H9 (cell line): ENCODE measurements at regions not wholly inside any gene's neighbourhood (a gene's known extent, or its start where the extent isn't known, plus 50 kb on each side); places are given as distances from the start of the nearest gene placed in this dataset.

Source experiments
- DNase-seq: peaks from one replicate; pipeline ENCODE4 v3.0.0-alpha.2; 2017
- H2AFZ ChIP-seq: one replicate; pipeline ENCODE4 v1.6.1; 2013; ENCODE audit warnings: mild to moderate bottlenecking, low read length, control low read depth, moderate library complexity
- H2AK5ac ChIP-seq: 2 replicates; pipeline ENCODE4 v1.6.1; 2013; ENCODE audit warnings: low read length, control low read depth, mixed read lengths; ENCODE audit not compliant: insufficient read length
- H2BK120ac ChIP-seq: one replicate; pipeline ENCODE4 v1.6.1; 2013; ENCODE audit warnings: low read depth, mild to moderate bottlenecking, low read length, control low read depth, inconsistent platforms; ENCODE audit not compliant: poor library complexity, severe bottlenecking
- H2BK12ac ChIP-seq: 2 replicates; pipeline ENCODE4 v1.6.1; 2013; ENCODE audit warnings: low read length, control low read depth, mixed read lengths, low read depth; ENCODE audit not compliant: insufficient read length
- H2BK15ac ChIP-seq: 2 replicates; pipeline ENCODE4 v1.6.1; 2013; ENCODE audit warnings: low read depth, low read length, control low read depth
- H2BK20ac ChIP-seq: one replicate; pipeline ENCODE4 v1.6.1; 2013; ENCODE audit warnings: low read depth, mild to moderate bottlenecking, low read length, control low read depth, inconsistent platforms; ENCODE audit not compliant: poor library complexity, severe bottlenecking
- H2BK5ac ChIP-seq: 2 replicates; pipeline ENCODE4 v1.6.1; 2013; ENCODE audit warnings: low read length, control low read depth, mixed read lengths; ENCODE audit not compliant: insufficient read length
- H3K14ac ChIP-seq: 2 replicates; pipeline ENCODE4 v1.6.1; 2013; ENCODE audit warnings: low read length, control low read depth; ENCODE audit not compliant: insufficient read depth
- H3K18ac ChIP-seq: 2 replicates; pipeline ENCODE4 v1.6.1; 2013; ENCODE audit warnings: low read depth, mild to moderate bottlenecking, mixed read lengths, low read length, control low read depth; ENCODE audit not compliant: insufficient read length
- H3K23ac ChIP-seq: 2 replicates; pipeline ENCODE4 v1.6.1; 2013; ENCODE audit warnings: low read length, control low read depth, mixed read lengths, low read depth; ENCODE audit not compliant: insufficient read length
- H3K23me2 ChIP-seq: 2 replicates; pipeline ENCODE4 v1.6.1; 2013; ENCODE audit warnings: low read depth, mild to moderate bottlenecking, mixed read lengths, low read length, control low read depth; ENCODE audit not compliant: insufficient read length, poor library complexity, severe bottlenecking
- H3K27ac ChIP-seq: 2 replicates; pipeline ENCODE4 v1.5.1; 2013; ENCODE audit warnings: low read length, control low read depth, mixed read lengths, low read depth; ENCODE audit not compliant: insufficient read length
- H3K27me3 ChIP-seq: 2 replicates; pipeline ENCODE4 v1.6.1; 2013; ENCODE audit warnings: low read length, control low read depth, inconsistent platforms; ENCODE audit not compliant: insufficient read depth
- H3K4ac ChIP-seq: 2 replicates; pipeline ENCODE4 v1.6.1; 2013; ENCODE audit warnings: low read depth, mild to moderate bottlenecking, control low read depth, inconsistent platforms, low read length, moderate library complexity
- H3K4me1 ChIP-seq: 2 replicates; pipeline ENCODE4 v1.6.1; 2013; ENCODE audit warnings: low read length, control low read depth, inconsistent platforms; ENCODE audit not compliant: insufficient read depth
- H3K4me2 ChIP-seq: 2 replicates; pipeline ENCODE4 v1.6.1; 2013; ENCODE audit warnings: low read length, control low read depth, mixed read lengths; ENCODE audit not compliant: insufficient read length, insufficient read depth
- H3K56ac ChIP-seq: 2 replicates; pipeline ENCODE4 v1.6.1; 2013; ENCODE audit warnings: low read depth, mild to moderate bottlenecking, mixed read lengths, low read length, control low read depth; ENCODE audit not compliant: insufficient read length
- H3K79me1 ChIP-seq: 2 replicates; pipeline ENCODE4 v1.6.1; 2013; ENCODE audit warnings: low read depth, mild to moderate bottlenecking, moderate library complexity, low read length, control low read depth, inconsistent platforms; ENCODE audit not compliant: insufficient read depth, poor library complexity, severe bottlenecking
- H3K79me2 ChIP-seq: 2 replicates; pipeline ENCODE4 v1.6.1; 2013; ENCODE audit warnings: low read length, control low read depth, inconsistent platforms; ENCODE audit not compliant: insufficient read depth
- H3K9ac ChIP-seq: 2 replicates; pipeline ENCODE4 v1.6.1; 2013; ENCODE audit warnings: low read length, control low read depth, mixed read lengths; ENCODE audit not compliant: insufficient read length; ENCODE audit errors: extremely low read depth
- H3K9me3 ChIP-seq: one replicate; pipeline ENCODE4 v1.6.1; 2013; ENCODE audit warnings: low read depth, low read length, inconsistent platforms; ENCODE audit not compliant: control insufficient read depth
- H3T11ph ChIP-seq: one replicate; pipeline ENCODE4 v1.6.1; 2013; ENCODE audit warnings: mild to moderate bottlenecking, low read length, control low read depth, inconsistent platforms
- H4K20me1 ChIP-seq: one replicate; pipeline ENCODE4 v1.6.1; 2013; ENCODE audit not compliant: control insufficient read depth, insufficient read length, insufficient read depth
- H4K5ac ChIP-seq: 2 replicates; pipeline ENCODE4 v1.6.1; 2013; ENCODE audit warnings: low read depth, mild to moderate bottlenecking, mixed read lengths, low read length, control low read depth; ENCODE audit not compliant: insufficient read length
- H4K8ac ChIP-seq: replicated peaks from 2 replicates; pipeline ENCODE4 v1.6.1; 2013; ENCODE audit warnings: low read length, control low read depth, mixed read lengths, low read depth; ENCODE audit not compliant: insufficient read length
- H4K91ac ChIP-seq: 2 replicates; pipeline ENCODE4 v1.6.1; 2013; ENCODE audit warnings: low read depth, mild to moderate bottlenecking, moderate library complexity, mixed read lengths, low read length, control low read depth; ENCODE audit not compliant: insufficient read length
- H3K27ac Mint-ChIP-seq, 3 experiments: 2 replicates in 2 of 3; 3 replicates in 1 of 3; pipeline ENCODE4 v1.8.0; 2020 to 2021; ENCODE audit warnings: mixed read lengths in 3 of 3, mild to moderate bottlenecking in 1 of 3, moderate library complexity in 1 of 3
- H3K27me3 Mint-ChIP-seq: 2 replicates; pipeline ENCODE4 v1.8.0; 2021; ENCODE audit warnings: low read depth, mild to moderate bottlenecking, moderate library complexity, mixed read lengths
- H3K36me3 Mint-ChIP-seq, 3 experiments: 2 replicates in 2 of 3; 3 replicates in 1 of 3; pipeline ENCODE4 v1.8.0; 2020 to 2021; ENCODE audit warnings: low read depth in 3 of 3, mixed read lengths in 3 of 3; ENCODE audit not compliant: insufficient read depth in 1 of 3
- H3K4me1 Mint-ChIP-seq, 2 experiments: 2 replicates each; pipeline ENCODE4 v1.8.0; 2020; ENCODE audit warnings: mixed read lengths in 2 of 2
- H3K4me3 Mint-ChIP-seq, 2 experiments: 2 replicates in 1 of 2; 3 replicates in 1 of 2; pipeline ENCODE4 v1.8.0; 2020 to 2021; ENCODE audit warnings: mild to moderate bottlenecking in 2 of 2, mixed read lengths in 2 of 2, moderate library complexity in 1 of 2
- H3K9me3 Mint-ChIP-seq, 2 experiments: 2 replicates in 1 of 2; 3 replicates in 1 of 2; pipeline ENCODE4 v1.8.0; 2020; ENCODE audit warnings: mild to moderate bottlenecking in 2 of 2, mixed read lengths in 2 of 2, moderate library complexity in 1 of 2
- CTCF ChIP-seq: fragments of 200-600 bp; sonication (generic); conservative IDR thresholded peaks from 3 replicates; pipeline ENCODE4 v1.8.0; 2021; ENCODE audit warnings: antibody characterized with exemption, mild to moderate bottlenecking
- WGBS: extraction: QIAGEN DNeasy Blood & Tissue Kit; methylation state at CpG from one replicate; pipeline ENCODE4 v1.1.7; 2013; ENCODE audit warnings: missing lambda C conversion rate, low lambda C conversion rate, mixed read lengths; ENCODE audit not compliant: insufficient read length; ENCODE audit errors: extremely low coverage; 5-methylcytosine and 5-hydroxymethylcytosine counted together

- no peak overlapping the region for H2BK12ac ChIP-seq
- H4K91ac ChIP-seq = no peak overlapping the region
- Mint-ChIP-seq H3K27ac (no peak overlapping the region), H3K4me3 (no peak overlapping the region), H3K9me3 (no peaks in the 10 kb centered on the region), H3K27me3 (peaks cover 26% of the 10 kb centered on the region), H3K36me3 (no peaks in the 10 kb centered on the region), H3K4me1 (no peaks in the 10 kb centered on the region)
- no peak overlapping the region for H3K18ac ChIP-seq
- no peak overlapping the region for H3K4ac ChIP-seq
- H2BK120ac ChIP-seq = no peak overlapping the region
- H3K23me2 ChIP-seq = no peaks in the 10 kb centered on the region
- no peak overlapping the region for H3K9ac ChIP-seq
- 0 out of 2 replicates have a peak, but pooled peaks cover 2% of the 10 kb centered on the region for H3K27me3 ChIP-seq
- no peak overlapping the region for H3K23ac ChIP-seq
- no peak overlapping the region for H3T11ph ChIP-seq
- H3K79me1 ChIP-seq = no peaks in the 10 kb centered on the region
- no peaks in the 10 kb centered on the region for H3K79me2 ChIP-seq
- H2BK5ac ChIP-seq = no peak overlapping the region
- H3K14ac ChIP-seq = no peak overlapping the region
- DNase-seq = no peak
- H3K4me1 ChIP-seq = no peaks in the 10 kb centered on the region
- H4K8ac ChIP-seq = no peak overlapping the region
- H3K9me3 ChIP-seq = no peaks in the 10 kb centered on the region
- WGBS = no CpG with 5 or more reads among the region's 5 CpGs
- H2AK5ac ChIP-seq = no peak overlapping the region
- H4K20me1 ChIP-seq = no peaks in the 10 kb centered on the region
- H2BK15ac ChIP-seq = no peak overlapping the region
- H4K5ac ChIP-seq = no peak overlapping the region
- H3K4me2 ChIP-seq = no peak overlapping the region
- H2AFZ ChIP-seq = no peak overlapping the region
- no peak overlapping the region for H3K56ac ChIP-seq
- no peak overlapping the region for H3K27ac ChIP-seq
- no peak for TF ChIP-seq CTCF
- H2BK20ac ChIP-seq = no peak overlapping the region
These were observed 130.8 kb downstream of the ZNF467 start for GRCh38 chr7:149642589-149642988.
